GOT3 (cell line): ENCODE measurements at regions not wholly inside any gene's neighbourhood (a gene's known extent, or its start where the extent isn't known, plus 50 kb on each side); places are given as distances from the start of the nearest gene placed in this dataset.
"Not testable (repeated sequence)": the region's sequence is repeated elsewhere in the genome, so short reads cannot be mapped to it uniquely, and the experiment has no call there.

ENCODE experiments used
- DNase-seq: peaks from one replicate; lab custom pipeline; 2025; ENCODE audit warnings: mixed read lengths; lab: John Stamatoyannopoulos, UW

DNA sequence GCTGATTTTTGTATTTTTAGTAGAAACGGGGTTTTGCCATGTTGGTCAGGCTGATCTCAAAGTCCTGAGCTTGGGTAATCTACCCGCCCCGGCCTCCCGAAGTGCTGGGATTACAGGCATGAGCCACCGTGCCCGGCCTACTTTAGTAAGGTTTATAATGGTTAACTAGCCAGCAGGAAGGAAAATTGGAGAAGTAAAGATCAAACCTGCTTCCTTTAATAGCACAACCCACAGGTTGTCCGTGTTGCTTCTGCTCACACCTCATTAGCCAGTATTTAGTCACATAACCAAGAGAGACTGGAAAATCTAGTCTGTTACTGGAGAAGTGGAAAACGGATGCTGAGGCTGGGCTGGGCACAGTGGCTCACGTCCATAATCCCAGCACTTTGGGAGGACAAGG is 51.9 kb upstream of the TBL1XR1 start:
- DNase-seq = no peak

DNA sequence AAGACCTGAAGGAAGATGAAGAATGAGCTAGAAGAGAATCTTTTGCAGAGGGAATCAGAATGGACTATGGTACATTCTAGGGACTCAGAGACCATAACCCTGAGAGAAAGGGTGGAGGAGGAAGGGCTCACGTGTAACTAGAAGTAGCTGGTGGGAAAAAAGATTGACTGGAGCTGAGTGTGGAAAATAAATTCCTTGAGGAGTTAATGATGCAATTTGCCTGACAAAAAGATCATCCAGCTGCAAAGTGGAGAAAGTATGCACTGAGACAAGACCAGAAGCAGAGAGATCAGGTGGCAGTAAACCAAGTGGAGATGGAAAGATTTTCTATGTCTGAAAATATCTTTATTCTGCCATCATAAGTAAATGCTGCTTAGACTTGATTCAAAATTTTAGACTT is 52.9 kb upstream of the TBL1XR1 start:
- DNase-seq = no peak

DNA sequence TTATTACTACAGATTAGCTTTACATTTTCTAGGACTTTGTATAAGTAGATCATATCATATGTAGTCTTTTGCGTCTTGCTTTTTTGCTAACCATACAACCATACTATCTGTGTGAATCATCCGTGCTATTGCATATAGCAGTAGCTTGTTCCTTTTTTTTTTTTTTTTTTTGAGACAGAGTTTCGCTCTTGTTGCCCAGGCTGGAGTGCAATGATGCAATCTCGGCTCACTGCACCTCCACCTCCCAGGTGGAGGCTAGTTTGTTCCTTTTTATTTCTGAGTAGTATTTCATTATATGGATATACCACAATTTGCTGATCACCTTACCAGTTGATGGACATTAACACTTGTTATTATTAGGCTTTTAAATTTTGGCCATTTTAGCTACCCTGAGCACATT is 54.5 kb upstream of the TBL1XR1 start:
- DNase-seq = no peak

DNA sequence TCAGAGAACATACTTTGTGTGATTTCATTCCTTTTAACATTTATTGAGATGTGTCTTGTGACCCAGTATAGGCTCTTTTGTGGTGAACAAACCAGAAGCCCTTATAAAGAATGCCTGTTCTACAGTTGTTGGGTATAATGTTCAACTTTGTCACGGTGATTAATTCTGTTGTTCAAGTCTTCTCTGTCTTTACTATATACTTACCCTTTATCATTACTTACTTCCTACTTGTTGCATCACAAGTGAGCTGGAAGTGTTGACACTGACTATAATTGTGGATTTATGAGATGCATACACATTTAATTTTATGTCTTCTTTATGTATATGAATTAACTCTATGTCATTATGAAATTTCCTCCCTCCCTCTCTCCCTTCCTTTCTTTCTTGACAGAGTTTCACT is 59.7 kb upstream of the TBL1XR1 start:
- no peak for DNase-seq

DNA sequence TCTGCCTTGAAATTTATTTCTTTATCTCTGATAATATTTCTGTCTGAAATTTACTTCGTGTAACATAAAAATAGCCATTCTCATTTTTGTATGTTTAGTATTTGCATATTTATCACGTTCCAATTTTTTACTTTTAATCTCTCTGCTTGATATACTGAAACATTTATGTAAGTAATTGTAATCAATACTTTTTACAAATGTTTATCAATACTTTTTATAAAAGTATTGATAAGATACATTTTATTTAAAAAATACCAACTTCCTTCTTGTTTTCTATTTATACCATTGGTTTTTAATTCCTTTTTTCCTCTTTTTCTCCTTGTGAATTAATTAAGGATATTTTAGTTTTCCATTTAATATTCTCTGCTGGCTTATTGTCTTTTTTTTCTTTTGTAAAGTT is 60.3 kb upstream of the TBL1XR1 start:
- DNase-seq = no peak

DNA sequence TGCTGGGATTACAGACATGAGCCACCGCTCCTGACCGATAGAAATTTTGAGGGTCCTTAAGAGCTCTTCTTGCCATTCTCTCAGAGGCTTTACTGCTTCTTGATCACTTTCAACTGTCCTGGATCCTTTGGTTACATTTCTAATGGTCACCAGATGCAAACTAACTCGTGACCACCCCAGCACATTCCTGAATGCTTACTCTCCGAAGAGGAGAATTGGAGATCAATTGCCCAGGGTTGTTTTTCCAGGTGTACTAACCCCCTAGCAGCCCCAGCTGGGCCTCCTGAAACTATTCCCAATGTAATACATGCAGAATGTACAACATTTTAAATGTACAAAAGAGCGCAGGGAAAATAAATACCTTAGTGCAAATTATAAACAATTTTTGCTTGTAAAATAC is 65.1 kb upstream of the TBL1XR1 start:
- no peak for DNase-seq

DNA sequence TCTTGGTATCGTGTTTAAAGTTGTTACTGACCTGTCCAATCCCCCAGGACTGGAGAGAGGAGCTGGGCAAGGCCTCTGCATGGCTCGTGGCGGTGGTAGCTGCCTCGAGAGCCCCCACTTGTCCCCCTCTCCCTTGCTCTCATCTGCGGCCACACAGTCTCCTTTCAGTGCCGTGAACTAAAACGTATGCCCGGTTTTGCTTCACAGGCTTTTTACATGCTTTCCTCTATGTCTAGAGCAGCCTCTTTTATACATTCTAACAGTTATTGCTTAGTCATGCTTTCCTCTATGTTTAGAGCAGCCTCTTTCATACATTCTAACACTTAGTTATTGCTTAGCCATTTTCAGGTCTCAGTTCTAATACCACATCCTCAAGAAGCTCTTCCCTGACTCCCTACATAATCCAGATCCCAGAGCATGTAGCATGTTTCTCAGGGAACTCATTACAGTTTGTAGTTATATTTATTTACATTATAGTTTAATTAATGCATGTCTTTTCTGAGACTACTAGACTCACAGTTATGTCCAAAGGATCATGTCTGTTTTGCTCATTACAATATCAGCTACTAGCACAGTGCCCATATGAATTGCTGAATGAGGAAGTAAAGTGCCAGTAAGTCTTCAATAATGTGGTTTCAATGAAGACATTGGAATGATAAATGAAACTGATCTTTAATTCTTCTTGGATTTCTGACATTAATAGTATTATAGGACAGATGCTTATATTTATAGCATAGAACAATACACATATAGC is 66.5 kb upstream of the TBL1XR1 start:
- no peak for DNase-seq

DNA sequence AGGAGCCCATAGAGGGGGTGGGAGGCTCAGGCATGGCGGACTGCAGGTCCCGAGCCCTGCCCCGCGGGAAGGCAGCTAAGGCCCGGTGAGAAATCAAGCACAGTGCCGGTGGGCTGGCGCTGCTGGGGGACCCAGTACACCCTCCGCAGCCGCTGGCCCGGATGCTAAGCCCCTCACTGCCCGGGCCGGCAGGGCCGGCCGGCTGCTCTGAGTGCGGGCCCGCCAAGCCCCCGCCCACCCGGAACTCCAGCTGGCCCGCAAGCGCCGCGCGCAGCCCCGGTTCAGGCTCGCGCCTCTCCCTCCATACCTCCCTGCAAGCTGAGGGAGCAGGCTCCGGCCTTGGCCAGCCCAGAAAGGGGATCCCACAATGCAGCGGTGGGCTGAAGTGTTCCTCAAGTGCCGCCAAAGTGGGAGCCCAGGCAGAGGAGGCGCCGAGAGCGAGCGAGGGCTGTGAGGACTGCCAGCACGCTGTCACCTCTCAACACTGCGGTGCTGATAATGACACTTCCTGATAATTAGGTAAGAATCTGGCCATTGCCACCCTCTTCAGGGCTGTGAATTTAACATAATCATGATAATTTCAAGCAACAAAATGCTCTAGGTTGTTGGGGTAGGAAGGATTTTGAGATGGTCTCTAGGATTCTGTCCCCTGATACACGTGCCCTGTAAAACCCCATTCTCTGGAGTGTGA is 74.7 kb upstream of the TBL1XR1 start:
- not testable (repeated sequence) for DNase-seq

DNA sequence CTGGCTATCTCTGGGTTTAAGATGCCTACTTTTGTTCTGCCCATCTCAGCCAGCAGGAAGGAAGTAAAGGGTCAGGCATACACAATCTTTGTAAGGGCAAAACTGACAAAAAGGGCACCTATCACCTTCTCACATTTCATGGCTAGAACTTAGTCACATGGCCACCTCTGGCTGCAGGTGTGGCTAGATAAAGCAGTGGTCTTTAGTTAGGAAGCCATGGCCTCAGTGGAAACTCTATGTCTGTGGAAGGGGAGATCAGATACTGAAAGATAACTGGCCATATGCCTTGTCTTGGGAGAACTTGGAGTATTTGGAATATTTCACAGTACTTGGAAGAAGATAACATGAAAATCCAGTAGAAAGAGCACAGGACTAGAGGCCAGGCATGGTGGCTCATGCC is 80.7 kb upstream of the TBL1XR1 start:
- DNase-seq = no peak

DNA sequence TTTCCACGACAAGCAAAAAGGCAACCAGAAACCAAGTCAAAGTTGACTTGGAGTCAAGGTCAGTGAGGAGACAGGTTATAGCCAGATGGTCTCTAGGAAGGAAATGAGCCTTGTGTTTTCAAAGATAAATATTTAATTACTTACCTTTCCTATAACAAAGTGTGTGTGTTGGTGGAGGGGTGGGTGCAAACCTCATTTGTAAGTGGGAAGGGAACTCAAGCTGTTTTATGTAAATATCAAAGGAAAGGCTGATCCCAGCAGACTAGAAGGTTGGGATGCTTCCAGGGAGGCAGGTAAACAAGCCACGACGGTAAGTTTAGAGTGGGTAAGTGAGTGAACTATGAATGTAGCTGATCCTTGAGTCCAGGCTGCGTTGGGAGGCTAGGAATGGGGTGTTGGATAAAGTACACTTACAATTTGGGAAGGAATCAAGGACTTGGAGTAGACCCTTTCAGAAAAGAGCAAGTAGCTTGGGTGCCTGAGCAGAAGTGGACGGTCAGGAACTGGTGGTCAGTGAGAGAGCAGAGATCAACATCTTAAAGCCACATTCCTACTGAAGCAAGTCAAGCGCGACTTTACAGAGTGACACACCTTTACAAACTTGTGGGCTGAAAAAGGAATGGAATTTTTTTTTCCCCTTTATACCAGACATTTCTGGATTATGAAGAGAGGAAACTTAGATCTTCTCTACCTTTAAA is 82.0 kb upstream of the TBL1XR1 start:
- DNase-seq = no peak

DNA sequence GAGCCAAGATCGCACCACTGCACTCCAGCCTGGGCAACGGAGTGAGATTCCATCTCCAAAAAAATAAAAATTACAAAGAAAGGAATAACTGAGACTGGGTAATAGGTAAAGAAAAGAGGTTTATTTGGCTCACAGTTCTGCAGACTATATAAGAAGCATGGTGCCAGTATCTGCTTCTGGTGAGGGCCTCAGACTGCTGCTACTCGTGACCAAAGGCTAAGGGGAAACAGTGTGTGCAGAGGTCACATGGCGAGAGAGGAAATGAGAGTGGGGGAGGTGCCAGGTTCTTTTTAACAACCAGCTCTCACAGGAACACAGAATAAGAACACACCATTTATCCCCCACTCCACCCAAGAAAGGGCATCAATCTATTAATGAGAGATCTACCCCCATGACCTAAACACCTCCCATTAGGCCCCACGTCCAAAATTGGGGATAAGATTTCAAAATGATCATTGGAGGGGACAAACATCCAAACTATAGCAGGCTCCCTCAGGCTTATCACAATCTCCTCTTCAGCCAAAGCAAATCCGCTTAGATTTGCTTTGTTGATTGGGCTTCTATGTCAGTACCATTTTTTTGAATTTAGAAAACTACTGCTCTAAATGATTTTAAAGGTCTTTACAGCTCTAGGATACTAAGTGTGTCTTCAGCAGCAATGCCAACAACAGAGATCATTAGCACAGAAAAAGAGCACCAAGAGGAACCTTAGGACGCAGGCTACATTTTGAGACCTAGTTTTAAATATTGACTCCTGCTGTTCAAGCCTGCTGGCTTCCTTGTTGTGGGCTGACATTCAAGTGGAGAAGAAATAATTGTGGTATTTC is 84.2 kb upstream of the TBL1XR1 start:
- DNase-seq = no peak

DNA sequence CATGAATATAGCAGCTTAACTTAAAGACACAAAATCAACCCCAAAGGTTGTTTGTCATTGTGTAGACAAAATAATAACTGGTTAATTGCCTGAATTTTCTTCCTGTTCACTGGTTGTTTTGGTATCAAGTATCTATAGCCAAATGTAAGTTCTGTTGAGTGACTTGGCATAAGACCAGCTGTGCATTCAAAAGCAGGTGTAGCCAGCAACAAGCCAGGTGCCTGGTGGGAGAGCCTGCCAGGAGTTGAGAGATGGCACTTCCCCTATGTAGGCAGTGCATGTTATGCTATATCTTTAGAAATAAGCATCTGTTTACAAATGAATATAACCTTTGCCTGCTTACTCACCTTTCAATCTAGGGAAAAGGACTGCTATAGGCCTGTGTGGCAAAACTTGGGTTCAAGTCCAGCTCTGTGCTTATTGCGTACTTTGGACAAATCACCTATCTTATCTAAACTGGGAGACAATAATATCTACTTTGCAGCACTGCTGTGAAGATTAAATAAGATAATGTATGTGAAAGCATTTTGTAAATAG is 84.9 kb upstream of the TBL1XR1 start:
- DNase-seq = no peak

DNA sequence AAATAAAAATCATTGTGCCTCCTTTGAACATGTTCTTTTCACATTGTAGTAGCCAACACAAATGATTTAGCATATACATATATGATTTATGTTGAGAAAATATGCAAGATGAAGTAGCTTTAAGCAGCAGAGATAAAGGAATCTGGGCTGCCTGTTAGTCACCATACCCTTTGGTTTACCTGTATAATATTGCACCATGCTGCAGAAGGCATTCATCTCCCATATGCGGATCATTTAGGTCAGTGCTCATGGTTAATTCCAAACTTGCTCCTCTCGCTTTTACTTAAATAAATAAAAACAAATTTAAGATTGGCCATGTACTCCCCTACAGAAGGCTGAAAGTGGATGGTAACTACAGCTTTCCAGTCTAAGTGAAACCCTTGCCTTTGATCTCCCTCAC is 86.7 kb upstream of the TBL1XR1 start:
- no peak for DNase-seq

DNA sequence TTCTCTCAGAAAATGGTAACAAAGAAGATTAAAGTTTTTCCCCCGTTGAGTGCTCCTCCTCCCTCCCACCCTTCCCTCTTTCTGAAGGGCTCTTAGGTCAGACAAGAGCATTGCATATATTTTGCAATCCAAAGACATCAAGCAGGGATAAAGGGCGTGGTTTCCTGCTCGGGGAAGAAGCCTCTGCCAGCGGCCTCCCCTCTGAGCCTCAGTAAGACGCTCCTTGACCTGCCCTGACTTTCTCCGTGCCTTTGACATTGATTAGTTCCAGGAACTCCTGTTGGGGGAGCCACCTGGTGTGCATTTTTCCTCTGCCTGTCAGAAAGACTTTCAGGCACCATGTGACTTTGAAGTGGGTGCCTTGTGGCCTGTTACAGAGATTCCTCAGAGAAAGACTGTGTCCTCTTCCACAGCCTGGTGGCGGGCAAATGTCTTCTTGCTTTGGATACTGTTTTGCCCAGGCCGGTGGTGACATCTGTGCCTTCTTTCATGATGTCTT is 87.2 kb upstream of the TBL1XR1 start:
- DNase-seq = no peak

DNA sequence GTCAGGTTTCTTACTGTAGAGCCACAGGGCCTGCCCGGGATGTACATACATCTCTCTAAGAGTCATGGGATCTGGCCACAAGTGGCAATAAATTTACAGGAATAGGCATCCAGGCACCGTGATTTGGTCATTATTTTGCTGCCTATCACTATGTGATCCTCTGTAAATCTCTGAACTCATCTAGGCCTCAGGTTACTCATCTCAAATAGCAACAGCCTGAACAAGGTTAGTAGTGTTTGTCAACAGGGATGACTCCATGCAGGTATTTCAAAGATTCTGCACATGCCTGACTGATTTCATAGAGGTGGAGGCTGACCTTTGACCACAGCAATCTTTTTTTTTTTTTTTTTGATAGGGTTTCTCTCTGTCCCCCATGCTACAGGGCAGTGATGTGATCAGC is 88.8 kb upstream of the TBL1XR1 start:
- no peak for DNase-seq

DNA sequence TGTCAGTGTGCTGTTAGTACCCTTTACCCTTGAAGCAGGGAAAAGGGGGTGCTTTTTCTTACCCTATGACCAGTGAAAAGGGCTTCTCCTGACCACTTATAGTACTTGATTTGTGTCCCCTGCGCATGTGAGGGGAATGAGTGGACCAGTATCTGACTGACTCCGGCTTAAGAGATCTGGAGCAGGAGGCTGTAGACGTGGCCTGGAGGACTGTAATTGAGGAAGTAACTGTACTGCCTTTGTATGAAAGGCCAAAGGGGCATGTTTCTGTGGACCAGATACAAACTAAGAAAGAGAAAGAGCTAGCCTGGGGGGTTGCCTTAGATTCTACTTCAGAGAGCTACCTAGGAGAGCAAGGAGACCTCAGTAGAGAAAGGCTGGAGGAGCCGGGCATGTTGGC is 89.9 kb upstream of the TBL1XR1 start:
- no peak for DNase-seq

DNA sequence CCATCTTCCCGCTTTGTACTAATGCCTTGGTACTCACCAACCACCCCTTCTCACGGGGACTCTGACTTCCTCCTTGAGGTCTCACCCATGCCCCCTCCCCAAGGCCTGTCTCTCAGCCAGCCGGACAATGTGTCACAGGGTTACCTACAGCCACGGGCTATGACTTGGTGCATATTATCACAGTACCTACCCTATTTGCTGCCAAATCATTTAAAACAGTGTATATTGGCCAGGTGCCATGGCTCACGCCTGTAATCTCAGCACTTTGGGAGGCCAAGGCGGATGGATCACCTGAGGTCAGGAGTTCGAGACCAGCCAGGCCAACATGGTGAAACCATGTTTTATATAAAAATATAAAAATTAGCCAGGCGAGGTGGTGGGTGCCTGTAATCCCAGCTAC is 93.4 kb upstream of the TBL1XR1 start:
- no peak for DNase-seq

DNA sequence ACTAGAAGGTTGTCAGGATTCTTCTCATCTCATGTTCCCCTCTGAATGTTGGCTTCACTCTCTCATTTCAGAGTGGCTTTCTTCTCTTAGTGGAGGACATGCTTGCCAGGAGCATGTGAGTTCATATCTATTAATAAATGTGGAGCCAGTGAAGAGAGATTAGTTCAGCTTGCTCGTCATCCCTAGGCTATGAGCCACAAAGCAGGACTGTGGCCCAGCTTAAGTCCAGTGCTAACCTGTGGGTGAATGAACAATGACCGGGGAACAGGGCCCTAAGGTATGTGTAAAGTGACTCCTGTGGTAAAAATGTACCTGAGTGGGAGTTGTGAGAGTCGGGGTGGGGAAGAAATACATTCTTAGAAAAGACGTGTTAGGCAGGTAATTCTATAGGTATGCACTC is 96.9 kb upstream of the TBL1XR1 start:
- DNase-seq = no peak

DNA sequence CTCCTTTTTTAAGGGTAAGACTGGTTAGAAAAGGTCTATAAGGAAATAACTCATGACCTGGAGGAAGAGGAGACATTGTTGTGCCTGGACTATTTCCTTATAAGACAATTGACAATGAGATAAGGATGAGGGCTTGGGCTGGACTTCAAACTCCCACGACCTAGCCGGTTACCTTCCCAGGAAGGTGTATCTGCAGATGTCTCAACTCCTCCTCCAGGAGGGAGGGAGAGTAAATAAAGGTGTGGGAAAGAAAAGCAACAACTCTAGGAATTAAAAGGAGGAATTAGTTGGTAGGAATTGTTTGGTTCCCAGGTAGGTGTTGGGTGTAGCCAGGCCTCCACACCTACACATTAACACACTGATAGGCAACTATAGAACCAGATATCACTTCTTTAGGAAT is 97.8 kb upstream of the TBL1XR1 start:
- DNase-seq = no peak

DNA sequence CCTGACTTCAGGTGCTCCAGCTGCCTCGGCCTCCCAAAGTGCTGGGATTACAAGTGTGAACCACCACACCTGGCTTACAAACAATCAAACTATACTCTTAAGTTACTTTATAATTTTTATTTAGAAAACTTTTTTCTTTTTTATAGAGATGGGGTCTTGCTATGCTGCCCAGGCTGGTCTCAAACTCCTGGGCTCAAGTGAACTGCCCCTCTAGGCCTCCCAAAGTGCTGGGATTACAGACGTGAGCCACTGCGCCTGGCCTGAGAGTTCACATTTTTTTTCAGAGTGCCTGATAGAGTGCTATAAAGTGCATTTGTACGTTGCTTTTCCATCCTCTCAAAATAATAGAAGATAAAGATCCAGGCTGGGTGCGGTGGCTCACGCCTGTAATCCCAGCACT is 102.0 kb upstream of the TBL1XR1 start:
- no peak for DNase-seq

DNA sequence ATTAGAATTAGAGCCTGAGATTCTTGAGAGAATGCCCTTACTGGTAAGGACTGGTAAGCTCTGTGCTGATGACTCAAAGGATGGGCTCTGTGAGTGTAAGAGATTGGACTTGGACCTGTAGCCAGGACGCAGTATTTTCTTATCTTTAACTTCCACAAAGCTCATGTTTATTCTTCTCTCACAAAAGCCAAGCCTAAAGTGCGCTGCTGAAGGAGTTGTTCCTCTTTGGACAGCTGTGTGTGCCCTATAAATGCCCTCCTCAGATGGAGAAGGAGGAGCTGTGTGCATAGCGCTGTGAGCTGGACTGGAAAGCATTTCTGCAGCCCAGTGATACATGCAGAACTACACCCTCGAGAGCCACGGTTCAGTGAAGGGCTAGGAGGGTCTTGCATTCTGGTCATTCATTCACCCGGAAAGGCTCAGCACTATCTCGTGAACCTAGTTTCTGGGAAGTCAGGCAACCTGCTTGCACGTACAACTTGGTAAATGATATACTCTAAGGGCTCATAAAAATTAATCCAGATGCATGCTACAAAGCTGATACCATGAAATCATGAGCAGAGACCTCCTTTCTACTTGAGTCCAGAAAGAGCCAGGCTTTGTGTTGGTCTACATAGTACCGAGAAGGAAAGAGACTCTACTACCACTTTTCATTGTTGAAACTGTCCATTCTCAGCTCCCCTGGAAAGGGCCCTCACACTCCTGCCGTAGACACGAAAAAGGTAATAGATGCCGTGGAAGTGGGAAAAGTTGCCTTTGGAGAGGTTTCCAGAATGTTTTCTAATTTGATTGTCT is 103.0 kb upstream of the TBL1XR1 start:
- DNase-seq = no peak
